Germinal center (tissue), 1 donor: ENCODE measurements at regions not wholly inside any gene's neighbourhood (a gene's known extent, or its start where the extent isn't known, plus 50 kb on each side); places are given as distances from the start of the nearest gene placed in this dataset.
A peak's percentile ranks its signal among the peaks of the same experiment; 100 is the strongest.
"Not testable (repeated sequence)": the region's sequence is repeated elsewhere in the genome, so short reads cannot be mapped to it uniquely, and the experiment has no call there.

Source experiments
- DNase-seq: peaks from one replicate; pipeline ENCODE4 v3.0.0; 2012; ENCODE audit warnings: mixed read lengths, low spot score

- DNase-seq: no peak
These were observed 80.3 kb downstream of the POU3F4 start for GRCh38 chrX:83588409-83588808.

- no peak for DNase-seq
These were observed 85.7 kb downstream of the POU3F4 start for GRCh38 chrX:83593634-83594294.

GRCh38 chrX:83630662-83631061, 122.6 kb downstream of the POU3F4 start:
- no peak for DNase-seq

- not testable (repeated sequence) for DNase-seq
These were observed 141.6 kb downstream of the POU3F4 start for GRCh38 chrX:83649706-83650105.

GRCh38 chrX:83658731-83659130, 150.6 kb downstream of the POU3F4 start:
- DNase-seq: peak; percentile 1
